ENCODE measurements at regions not wholly inside any gene's neighbourhood (a gene's known extent, or its start where the extent isn't known, plus 50 kb on each side); places are given as distances from the start of the nearest gene placed in this dataset.
"Not testable (repeated sequence)": the region's sequence is repeated elsewhere in the genome, so short reads cannot be mapped to it uniquely, and the experiment has no call there.

DNA sequence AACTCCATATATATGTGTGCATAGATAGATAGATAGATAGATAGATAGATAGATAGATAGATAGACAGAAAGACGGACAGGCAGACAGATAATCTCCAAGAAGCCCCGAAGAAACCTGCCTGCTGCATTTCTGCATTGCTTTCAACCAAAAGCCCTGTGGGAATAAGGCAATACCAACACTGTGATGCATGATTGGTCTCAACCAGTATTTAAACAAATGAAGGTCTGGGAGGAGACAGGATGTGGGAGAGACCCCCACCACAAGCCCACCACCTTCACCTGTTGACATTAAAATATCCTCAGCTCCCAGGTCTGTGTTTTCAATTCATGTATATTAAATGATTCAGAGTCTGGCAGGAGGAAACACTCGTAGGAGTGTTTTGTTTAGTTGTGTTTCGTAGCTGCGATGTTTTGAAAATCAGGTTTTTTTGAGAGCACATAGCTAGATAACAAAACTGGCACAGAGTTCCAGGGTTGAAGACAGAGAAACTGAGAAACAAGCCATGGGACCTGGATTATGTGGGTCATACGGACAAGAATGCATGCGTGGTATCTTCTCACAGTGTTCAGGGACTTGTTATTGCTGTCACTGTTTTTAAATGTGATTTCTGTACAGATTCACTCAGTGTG lies 200.7 kb upstream of the AHR start:
- no peaks in the 10 kb centered on the region for H3K4me1 ChIP-seq
- H3K4me3 ChIP-seq = no peak overlapping the region
- no peaks in the 10 kb centered on the region for H3K27me3 ChIP-seq
- H3K36me3 ChIP-seq (ENCODE audit: low read depth, missing control alignments) = no peaks in the 10 kb centered on the region
- WGBS, 2 donors = 53 to 78% methylated on average over 7 of the region's 7 CpGs
- intact Hi-C loops (cut with DNase I; ENCODE audit: low total_unique reads) = no loop called here
- TF ChIP-seq POLR2A (IDR thresholded peaks at IDR 0.05) = no peak
- TF ChIP-seq, protein P1, sequence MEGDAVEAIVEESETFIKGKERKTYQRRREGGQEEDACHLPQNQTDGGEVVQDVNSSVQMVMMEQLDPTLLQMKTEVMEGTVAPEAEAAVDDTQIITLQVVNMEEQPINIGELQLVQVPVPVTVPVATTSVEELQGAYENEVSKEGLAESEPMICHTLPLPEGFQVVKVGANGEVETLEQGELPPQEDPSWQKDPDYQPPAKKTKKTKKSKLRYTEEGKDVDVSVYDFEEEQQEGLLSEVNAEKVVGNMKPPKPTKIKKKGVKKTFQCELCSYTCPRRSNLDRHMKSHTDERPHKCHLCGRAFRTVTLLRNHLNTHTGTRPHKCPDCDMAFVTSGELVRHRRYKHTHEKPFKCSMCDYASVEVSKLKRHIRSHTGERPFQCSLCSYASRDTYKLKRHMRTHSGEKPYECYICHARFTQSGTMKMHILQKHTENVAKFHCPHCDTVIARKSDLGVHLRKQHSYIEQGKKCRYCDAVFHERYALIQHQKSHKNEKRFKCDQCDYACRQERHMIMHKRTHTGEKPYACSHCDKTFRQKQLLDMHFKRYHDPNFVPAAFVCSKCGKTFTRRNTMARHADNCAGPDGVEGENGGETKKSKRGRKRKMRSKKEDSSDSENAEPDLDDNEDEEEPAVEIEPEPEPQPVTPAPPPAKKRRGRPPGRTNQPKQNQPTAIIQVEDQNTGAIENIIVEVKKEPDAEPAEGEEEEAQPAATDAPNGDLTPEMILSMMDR (IDR thresholded peaks at IDR 0.05) = no peak
- DNase-seq = no peak
- H3K9me3 ChIP-seq = no peaks in the 10 kb centered on the region
- H3K27ac ChIP-seq = no peak overlapping the region

DNA sequence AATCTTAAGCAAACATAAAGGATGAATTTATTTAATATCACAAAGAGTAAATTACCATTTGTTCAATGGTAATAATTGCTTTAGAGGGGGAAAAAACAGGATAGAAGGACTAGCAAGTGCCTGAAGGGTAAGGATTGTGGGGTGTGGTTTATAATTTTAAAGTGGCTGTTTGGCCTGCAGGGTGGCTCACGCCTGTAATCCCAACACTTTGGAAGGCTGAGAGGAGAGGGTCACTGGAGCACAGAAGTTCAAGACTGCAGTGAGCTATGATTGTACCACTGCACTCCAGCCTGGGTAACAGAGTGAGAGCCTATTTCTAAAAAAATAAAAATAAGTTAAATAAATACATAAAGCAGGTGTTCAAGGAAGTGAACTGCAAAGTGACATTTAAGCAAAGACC lies 199.9 kb upstream of the AHR start:
- Histone ChIP-seq H3K36me3 (ENCODE audit: low read depth, missing control alignments) (no peaks in the 10 kb centered on the region), H3K9me3 (no peaks in the 10 kb centered on the region), H3K27me3 (no peaks in the 10 kb centered on the region), H3K27ac (no peak overlapping the region), H3K4me3 (no peak overlapping the region), H3K4me1 (no peaks in the 10 kb centered on the region)
- intact Hi-C loops (cut with DNase I; ENCODE audit: low total_unique reads) = no loop called here
- no peak for DNase-seq
- TF ChIP-seq POLR2A (IDR thresholded peaks at IDR 0.05) = no peak
- TF ChIP-seq, protein P1 (IDR thresholded peaks at IDR 0.05) = no peak
- 83 to 88% methylated on average over 1 of the region's 1 CpG for WGBS, 2 donors

DNA sequence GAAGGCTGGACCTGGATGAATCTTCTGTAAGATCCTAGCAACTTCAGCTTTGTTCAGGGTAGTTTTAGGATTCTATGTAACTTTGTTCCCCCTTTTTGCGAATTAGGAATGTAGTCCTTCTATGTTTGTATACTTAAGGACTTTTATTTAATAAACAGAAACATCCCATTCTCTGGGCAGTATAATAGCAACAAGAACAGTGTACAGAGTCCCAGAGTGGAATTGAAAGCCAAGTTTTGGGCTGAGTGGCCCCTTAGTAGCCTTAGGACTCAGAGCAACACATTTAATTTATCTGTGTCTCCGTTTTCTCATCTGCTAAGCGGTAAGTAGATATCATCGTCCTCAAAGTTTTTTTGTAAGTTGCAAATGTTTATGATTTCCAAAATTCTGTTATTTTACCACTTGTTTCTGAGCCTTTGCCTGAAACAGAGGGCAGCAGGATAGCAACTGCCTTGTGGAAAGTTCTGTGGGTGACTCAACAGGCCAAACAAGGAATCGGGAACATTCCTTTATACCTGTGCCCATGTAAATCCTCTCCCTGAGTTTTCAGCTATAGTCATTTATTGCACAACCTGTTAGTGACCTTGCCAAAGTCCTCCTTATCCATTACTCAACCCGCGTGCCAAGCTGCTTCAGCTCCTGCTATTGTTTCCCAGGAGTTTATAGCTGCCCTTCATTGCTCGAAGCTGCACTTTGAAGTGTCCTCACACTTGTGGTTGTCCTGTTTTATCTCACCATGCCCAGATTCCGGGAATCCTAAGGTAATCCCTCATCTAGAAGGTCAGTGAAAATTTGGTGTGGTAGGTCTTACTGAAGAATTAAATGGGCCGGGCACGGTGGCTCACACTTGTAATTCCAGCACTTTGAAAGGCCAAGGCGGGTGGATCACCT lies 199.1 kb upstream of the AHR start:
- no peak overlapping the region for H3K4me3 ChIP-seq
- no peaks in the 10 kb centered on the region for H3K36me3 ChIP-seq (ENCODE audit: low read depth, missing control alignments)
- no peak for DNase-seq
- H3K27me3 ChIP-seq = no peaks in the 10 kb centered on the region
- TF ChIP-seq, protein P1 (IDR thresholded peaks at IDR 0.05) = no peak
- TF ChIP-seq POLR2A (IDR thresholded peaks at IDR 0.05) = no peak
- intact Hi-C loops (cut with DNase I; ENCODE audit: low total_unique reads) = no loop called here
- no peak overlapping the region for H3K27ac ChIP-seq
- H3K4me1 ChIP-seq = no peaks in the 10 kb centered on the region
- no peaks in the 10 kb centered on the region for H3K9me3 ChIP-seq
- WGBS, 2 donors = 83 to 90% methylated on average over 12 of the region's 12 CpGs

DNA sequence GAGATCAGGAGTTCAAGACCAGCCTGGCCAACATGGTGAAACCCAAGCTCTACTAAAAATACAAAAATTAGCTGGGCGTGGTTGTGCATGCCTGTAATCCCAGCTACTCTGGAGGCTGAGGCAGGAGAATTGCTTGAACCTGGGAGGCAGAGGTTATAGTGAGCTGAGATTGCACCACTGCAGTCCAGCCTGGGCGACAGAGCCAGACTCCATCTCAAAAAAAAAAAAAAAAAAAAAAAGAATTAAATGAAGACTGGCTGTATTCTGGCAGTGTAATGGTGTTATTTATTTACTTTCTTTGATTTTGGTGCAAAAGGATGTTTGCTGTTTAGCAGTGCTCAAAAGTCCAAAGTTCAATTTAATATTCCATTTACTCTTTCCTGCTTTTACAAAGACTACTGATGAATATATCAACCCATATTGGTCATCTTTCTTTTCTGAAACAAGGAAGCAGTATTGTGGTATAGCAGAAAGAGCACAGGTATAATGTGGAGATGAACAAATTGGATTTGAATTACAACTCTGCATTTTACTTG lies 198.4 kb upstream of the AHR start:
- H3K27me3 ChIP-seq; intact Hi-C loops (cut with DNase I; ENCODE audit: low total_unique reads); DNase-seq; H3K4me1 ChIP-seq; H3K4me3 ChIP-seq; H3K36me3 ChIP-seq (ENCODE audit: low read depth, missing control alignments); H3K9me3 ChIP-seq; H3K27ac ChIP-seq: not testable (repeated sequence)
- 93 to 94% methylated on average over 2 of the region's 2 CpGs for WGBS, 2 donors

DNA sequence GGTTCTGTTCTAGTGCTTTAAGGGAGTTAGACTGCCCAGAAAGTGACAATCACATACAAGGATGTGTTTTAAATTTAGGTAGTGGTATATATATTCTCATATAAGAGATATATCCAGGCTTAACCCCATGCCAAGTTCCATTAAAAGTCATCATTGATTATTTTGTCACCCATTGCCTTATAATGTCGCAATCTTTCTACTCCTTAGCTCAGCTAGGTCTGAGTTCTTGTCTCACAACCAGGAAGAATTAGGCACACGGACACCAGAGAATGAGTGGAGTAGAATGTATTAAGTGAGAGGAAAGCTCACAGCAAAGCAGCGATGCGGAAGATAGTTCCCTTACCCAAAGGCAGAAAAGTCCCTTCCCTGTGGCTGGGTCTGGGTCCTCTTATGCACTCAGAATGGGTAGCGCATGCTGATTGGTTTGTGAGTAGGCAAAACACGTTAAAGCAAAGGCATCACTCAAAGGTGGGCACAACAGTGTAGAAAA lies 197.2 kb upstream of the AHR start:
- no peak for DNase-seq
- no peaks in the 10 kb centered on the region for H3K9me3 ChIP-seq
- H3K27me3 ChIP-seq = no peaks in the 10 kb centered on the region
- no peaks in the 10 kb centered on the region for H3K4me1 ChIP-seq
- no peaks in the 10 kb centered on the region for H3K36me3 ChIP-seq (ENCODE audit: low read depth, missing control alignments)
- intact Hi-C loops (cut with DNase I; ENCODE audit: low total_unique reads) = no loop called here
- TF ChIP-seq, protein P1 (IDR thresholded peaks at IDR 0.05) = no peak
- TF ChIP-seq POLR2A (IDR thresholded peaks at IDR 0.05) = no peak
- no peak overlapping the region for H3K4me3 ChIP-seq
- H3K27ac ChIP-seq = no peak overlapping the region
- WGBS, 2 donors = 90 to 94% methylated on average over 6 of the region's 6 CpGs
